ENCODE measurements at regions not wholly inside any gene's neighbourhood (a gene's known extent, or its start where the extent isn't known, plus 50 kb on each side); places are given as distances from the start of the nearest gene placed in this dataset.

DNA sequence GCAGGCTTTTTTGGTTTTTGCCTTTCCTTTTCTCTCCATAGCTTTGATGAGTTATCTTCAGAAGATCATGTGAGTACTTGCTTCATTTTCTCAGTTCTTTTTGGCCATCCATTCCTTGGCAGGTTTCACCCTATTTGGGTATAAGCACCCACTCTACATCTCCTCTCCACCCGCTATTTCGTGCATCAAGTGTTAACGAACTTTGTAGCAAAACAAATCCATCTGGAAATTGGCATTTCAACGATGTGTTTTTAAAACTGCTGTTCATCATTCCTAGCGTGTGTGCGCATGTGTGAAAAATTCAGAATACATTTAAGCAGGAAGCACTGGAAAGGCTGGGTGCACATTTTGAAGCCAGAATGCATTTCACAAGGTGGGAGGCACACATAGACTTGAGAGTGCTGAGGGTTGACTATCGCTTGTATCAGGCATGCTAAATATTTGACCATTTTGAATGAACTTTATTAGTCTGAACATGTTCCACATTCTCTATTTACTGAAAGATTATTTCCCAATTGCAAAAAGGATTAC is 89.7 kb upstream of the FHIT start:
- in situ Hi-C loops (cut with MboI; ENCODE audit: low pct_unique_long_range_greater_than_20kb, low sequenced_read_pairs, unreplicated experiment) = no loop called here
- TF ChIP-seq, protein P1, sequence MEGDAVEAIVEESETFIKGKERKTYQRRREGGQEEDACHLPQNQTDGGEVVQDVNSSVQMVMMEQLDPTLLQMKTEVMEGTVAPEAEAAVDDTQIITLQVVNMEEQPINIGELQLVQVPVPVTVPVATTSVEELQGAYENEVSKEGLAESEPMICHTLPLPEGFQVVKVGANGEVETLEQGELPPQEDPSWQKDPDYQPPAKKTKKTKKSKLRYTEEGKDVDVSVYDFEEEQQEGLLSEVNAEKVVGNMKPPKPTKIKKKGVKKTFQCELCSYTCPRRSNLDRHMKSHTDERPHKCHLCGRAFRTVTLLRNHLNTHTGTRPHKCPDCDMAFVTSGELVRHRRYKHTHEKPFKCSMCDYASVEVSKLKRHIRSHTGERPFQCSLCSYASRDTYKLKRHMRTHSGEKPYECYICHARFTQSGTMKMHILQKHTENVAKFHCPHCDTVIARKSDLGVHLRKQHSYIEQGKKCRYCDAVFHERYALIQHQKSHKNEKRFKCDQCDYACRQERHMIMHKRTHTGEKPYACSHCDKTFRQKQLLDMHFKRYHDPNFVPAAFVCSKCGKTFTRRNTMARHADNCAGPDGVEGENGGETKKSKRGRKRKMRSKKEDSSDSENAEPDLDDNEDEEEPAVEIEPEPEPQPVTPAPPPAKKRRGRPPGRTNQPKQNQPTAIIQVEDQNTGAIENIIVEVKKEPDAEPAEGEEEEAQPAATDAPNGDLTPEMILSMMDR (IDR thresholded peaks at IDR 0.05; ENCODE audit: extremely low read depth, insufficient read depth, missing control alignments) = no peak
- DNase-seq (ENCODE audit: low spot score) = no peak

GRCh38 chr3:61343543-61343942 is 92.3 kb upstream of the FHIT start:
- no peak for DNase-seq (ENCODE audit: low spot score)
- TF ChIP-seq, protein P1 (IDR thresholded peaks at IDR 0.05; ENCODE audit: extremely low read depth, insufficient read depth, missing control alignments) = no peak
- in situ Hi-C loops (cut with MboI; ENCODE audit: low pct_unique_long_range_greater_than_20kb, low sequenced_read_pairs, unreplicated experiment) = no loop called here

GRCh38 chr3:61345020-61345419 is 93.8 kb upstream of the FHIT start:
- DNase-seq (ENCODE audit: low spot score) = no peak
- in situ Hi-C loops (cut with MboI; ENCODE audit: low pct_unique_long_range_greater_than_20kb, low sequenced_read_pairs, unreplicated experiment) = no loop called here
- TF ChIP-seq, protein P1 (IDR thresholded peaks at IDR 0.05; ENCODE audit: extremely low read depth, insufficient read depth, missing control alignments) = no peak

- in situ Hi-C loops (cut with MboI; ENCODE audit: low pct_unique_long_range_greater_than_20kb, low sequenced_read_pairs, unreplicated experiment) = no loop called here
- DNase-seq (ENCODE audit: low spot score) = no peak
- TF ChIP-seq, protein P1 (IDR thresholded peaks at IDR 0.05; ENCODE audit: extremely low read depth, insufficient read depth, missing control alignments) = no peak
Observed at GRCh38 chr3:61347981-61348380, 96.7 kb upstream of the FHIT start.

GRCh38 chr3:61349717-61350116 is 98.5 kb upstream of the FHIT start:
- TF ChIP-seq, protein P1 (IDR thresholded peaks at IDR 0.05; ENCODE audit: extremely low read depth, insufficient read depth, missing control alignments) = no peak
- DNase-seq (ENCODE audit: low spot score) = no peak
- in situ Hi-C loops (cut with MboI; ENCODE audit: low pct_unique_long_range_greater_than_20kb, low sequenced_read_pairs, unreplicated experiment) = no loop called here

DNA sequence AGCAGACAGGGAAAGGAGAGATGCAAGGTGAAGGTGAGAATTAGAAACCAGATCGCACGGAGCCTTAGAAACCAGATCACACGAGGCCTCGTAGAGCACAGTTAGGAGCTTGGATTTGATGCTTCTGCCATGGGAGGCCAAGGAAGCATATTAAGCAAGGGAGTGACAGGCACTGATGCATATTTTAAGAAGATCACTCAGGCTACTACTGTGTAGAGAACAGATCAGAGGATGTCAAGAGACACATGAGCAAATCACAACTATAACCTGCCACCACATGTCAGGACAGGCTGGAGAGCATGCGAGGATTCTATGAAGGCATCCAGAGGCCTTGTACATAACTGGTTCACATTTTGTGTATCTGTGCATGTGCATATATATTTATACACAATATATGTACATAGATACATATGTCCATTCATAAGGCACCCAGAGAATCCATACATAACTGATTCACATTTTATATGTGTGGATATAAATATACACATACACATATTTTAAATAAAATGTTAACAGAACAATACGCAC is 99.6 kb upstream of the FHIT start:
- in situ Hi-C loops (cut with MboI; ENCODE audit: low pct_unique_long_range_greater_than_20kb, low sequenced_read_pairs, unreplicated experiment) = no loop called here
- TF ChIP-seq, protein P1 (IDR thresholded peaks at IDR 0.05; ENCODE audit: extremely low read depth, insufficient read depth, missing control alignments) = no peak
- no peak for DNase-seq (ENCODE audit: low spot score)
